GM13976 (cell line): ENCODE measurements at regions not wholly inside any gene's neighbourhood (a gene's known extent, or its start where the extent isn't known, plus 50 kb on each side); places are given as distances from the start of the nearest gene placed in this dataset.

ENCODE experiments used
- DNase-seq: peaks from one replicate; pipeline ENCODE4 v3.0.0; 2012; ENCODE audit warnings: low spot score
- CTCF ChIP-seq: IDR thresholded peaks from 2 replicates; pipeline ENCODE4 v1.5.1; 2012; ENCODE audit warnings: borderline replicate concordance, mild to moderate bottlenecking; ENCODE audit not compliant: insufficient read depth; ENCODE audit errors: extremely low read depth, missing control alignments, control extremely low read depth
- in situ Hi-C: fragments of 300-500 bp; cut with MboI; formaldehyde crosslinking; loops from one replicate; pipeline ENCODE4 v1.12.0; 2022; ENCODE audit warnings: low sequenced_read_pairs, mixed read lengths, inconsistent platforms; ENCODE audit not compliant: unreplicated experiment

DNA sequence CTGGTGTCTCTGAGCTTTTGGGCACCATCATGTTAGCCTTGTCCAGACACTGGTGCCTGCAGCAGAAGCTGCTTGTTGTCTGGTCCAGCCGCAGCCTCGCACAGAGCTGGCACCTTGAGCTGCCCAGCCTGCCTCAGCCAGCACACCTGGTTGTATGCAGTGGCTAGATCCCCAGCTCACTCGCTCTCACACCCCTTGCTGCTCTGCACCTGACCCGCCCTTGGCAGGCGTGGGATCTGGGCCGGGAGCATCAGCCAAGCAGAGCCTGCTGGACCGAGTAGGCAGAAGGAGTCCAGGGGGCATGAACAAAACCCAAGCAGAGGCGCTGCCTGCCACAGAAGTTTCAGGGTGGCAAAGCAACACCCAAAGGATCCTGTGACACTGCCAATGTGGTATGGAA, 79.7 kb upstream of the ITGB1 start:
- no peak for DNase-seq
- in situ Hi-C loops = no loop called here
- no peak for TF ChIP-seq CTCF

DNA sequence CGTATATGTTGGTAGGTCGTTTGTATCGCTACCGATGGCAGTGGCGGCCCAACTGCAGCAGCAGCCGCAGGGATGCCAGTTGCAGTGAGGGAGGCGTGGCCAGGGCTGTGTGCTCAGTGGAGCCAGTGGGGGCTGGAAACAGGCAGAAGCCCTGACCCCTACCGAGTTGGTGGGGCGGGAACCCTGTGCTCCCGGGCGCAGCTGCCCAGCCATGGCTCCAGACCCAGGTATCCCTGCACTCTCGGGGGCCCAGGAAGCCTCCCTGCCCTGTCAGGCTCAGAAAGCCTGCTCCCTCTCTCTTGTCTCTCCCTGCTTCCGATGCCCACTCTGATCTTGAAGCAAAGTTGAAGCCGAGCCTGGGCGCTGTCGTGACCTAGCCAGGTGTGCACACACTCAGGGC, 78.6 kb upstream of the ITGB1 start:
- no peak for DNase-seq
- TF ChIP-seq CTCF = no peak
- in situ Hi-C loops = no loop called here

DNA sequence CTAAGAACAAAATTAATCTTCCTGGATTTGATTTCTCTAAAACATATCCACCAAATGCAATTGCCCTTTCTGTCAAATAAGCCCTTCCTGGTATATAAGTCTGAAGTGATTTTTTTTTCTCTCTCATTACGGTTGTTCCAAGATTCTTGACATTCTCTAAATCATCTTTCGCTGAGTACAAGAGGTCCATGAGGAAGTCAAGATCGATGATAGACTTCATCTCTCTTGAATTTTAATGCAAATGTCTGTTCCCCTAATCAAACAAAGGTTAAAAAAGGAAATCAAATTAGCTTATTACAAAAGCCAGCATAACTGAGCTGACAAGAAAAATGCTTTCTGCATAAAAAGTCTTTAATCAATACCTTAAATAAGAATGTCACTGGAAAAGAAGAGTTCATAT, 77.4 kb upstream of the ITGB1 start:
- in situ Hi-C loops = no loop called here
- TF ChIP-seq CTCF = no peak

GRCh38 chr10:33034931-33035330, 76.9 kb upstream of the ITGB1 start:
- DNase-seq = no peak
- in situ Hi-C loops = no loop called here
- no peak for TF ChIP-seq CTCF

More for the DNA sequence above, 77.4 kb upstream of the ITGB1 start:
- no peak for DNase-seq

DNA sequence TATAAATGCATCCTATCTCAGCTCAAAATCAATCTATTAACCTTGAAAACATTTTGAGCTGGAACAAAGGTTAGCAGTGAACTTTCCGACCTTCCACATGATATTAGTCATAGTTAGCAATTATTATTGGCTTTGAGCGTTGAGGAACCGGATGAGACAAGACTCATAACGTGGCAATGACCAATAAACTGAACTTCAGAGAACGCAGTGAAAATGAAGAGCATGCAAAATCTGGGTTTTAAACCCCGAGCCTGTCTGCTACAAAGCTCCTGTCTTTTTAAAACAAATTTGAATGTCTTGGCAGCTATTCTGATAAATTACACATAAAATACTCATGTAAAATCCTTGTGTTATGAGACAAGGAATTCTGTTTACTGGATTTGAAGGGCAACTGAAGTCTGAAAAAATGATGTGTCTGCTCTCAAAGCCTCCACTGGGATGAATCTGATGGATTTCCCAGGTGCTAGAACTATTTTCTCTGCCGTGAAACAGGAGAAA, 74.7 kb upstream of the ITGB1 start:
- no peak for TF ChIP-seq CTCF
- no peak for DNase-seq
- in situ Hi-C loops = no loop called here

DNA sequence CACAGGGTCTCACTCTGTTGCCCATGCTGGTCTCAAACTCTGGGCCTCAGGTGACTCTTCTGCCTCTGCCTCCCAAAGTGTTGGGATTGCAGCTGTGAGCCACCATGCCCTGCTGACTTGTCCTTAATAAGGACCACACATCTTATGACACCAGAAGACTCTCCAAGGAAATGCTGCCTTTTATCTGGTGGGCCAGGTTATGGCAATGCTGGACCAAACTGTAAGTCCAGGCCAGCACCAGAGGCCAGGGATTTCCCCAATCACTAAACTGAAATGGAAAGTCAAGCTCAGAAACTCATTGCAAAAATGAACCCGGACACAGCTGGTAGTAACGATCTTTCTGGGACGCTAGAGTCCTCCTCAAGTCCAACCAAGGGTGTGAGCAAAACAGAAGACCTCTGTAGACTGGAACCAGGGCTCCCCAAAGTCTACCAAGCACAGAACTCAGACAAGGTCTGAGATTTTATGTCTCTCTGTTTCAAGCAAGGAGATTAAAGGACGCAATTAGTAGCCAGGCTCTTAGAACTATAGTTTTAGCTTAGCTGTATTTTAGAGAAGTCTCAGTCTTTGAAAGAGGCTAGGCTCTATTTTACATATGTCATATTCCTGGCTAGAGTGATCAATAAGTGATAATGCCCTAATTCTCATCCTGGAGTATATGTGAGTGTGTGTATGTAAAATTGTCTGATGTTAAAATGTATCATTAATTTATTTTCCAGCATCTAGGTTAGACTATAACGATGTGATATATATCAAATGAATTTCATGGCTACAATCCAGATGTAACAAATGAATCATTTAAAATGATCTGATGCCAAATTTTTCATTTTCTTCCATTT, 74.0 kb upstream of the ITGB1 start:
- in situ Hi-C loops = no loop called here
- no peak for DNase-seq
- TF ChIP-seq CTCF = no peak
